Activated CD8-positive, alpha-beta memory T cell treated with anti-CD3 and anti-CD28 coated beads for 24 hours (primary cell): ENCODE measurements at regions not wholly inside any gene's neighbourhood (a gene's known extent, or its start where the extent isn't known, plus 50 kb on each side); places are given as distances from the start of the nearest gene placed in this dataset.
"Not testable (repeated sequence)": the region's sequence is repeated elsewhere in the genome, so short reads cannot be mapped to it uniquely, and the experiment has no call there.

ENCODE experiments used
- DNase-seq: peaks from one replicate; pipeline ENCODE4 v3.0.0-alpha.2; 2020

DNA sequence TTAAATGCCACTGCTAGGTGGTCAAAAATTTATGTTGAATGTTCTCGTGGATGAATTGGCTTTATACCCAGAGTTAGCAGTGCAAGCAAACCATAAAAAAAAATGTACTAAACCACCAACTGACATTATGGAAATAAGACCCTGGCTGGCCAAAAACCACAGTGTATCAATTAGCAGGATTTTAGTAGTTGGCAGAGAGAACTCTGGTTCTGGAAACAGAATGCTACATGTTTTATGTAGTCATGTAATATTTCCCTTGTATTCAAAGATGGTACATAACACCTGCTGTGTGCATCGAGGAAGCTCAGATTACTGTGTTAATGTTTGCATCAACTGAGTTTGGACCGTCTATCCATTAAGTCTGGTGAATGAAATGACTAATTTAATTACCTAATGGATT lies 618.5 kb downstream of the CCSER2 start:
- DNase-seq: no peak

DNA sequence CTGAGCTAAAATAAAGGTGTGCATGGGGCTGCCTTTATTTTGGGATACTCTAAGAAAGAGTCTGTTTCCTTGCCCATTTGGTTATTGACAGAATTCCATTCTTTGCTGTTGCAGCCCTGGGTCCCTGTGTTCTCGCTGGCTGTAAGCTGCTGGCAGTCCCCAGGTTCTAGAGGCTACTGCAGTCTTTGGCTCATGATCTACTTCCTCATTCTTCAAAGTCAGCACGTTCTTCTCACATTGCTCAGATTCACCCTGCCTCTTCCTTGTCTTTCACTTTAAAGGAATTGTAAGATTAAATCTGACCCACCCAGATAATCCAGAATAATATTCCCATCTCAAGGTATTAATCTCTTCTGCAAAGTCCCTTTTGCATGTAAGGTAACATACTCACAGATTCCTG lies 620.3 kb downstream of the CCSER2 start:
- no peak for DNase-seq

DNA sequence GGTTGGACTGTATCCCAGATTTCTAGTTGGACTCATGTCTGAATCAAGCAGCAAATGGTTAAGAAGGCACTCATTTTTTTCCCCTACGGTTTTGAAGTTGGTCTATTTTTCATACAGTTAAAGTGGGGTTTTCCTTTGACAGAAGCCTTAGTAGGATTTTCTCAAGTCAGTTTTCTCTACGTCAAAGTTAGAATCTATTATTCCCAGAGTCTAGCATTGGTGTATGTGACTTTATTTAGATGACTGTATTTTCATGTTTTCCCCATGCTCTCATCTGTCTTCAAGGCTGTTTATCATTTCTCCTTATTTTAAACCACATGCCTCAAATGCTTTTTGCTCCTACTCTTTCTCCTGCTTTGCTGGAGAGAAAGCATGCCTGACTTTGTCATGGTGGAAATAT lies 623.2 kb downstream of the CCSER2 start:
- DNase-seq: no peak

DNA sequence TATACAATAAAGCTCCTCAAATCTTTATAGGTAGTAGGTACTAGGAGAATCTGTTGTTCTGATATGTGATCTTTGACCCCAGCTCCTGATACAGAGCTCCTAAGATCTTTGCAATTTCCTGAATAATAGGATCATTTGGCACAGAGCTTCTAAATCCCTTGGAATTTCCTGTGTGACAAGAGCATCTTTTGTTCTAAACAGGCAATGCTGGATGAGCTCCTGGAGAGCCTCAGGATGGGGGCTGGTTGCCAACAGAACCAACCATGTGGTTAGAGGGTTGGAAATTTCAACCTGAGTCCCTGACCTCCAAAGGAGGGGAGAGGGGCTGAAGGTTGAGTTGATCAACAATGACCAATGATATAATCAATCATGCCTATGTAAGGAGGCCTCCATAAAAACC lies 629.0 kb downstream of the CCSER2 start:
- DNase-seq: no peak

DNA sequence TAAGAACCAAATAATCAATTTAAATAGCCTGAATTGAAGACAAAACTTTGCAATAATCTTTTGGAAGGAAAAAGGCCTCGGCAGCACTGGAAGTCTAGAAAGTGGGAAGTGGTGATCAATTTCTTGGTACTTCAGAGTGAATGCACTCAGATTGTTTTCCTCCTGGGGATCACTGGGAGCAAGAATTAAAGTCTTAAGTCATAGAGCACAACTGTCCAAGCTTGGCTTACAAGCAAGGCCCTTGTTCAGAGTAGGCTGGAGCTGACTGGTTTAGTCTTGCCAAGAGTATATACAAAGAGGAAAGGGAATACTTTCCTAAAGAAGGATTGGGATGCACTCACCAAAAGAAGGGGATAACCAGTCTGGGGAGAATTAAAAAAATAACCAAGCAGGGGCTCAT lies 637.1 kb downstream of the CCSER2 start:
- no peak for DNase-seq

DNA sequence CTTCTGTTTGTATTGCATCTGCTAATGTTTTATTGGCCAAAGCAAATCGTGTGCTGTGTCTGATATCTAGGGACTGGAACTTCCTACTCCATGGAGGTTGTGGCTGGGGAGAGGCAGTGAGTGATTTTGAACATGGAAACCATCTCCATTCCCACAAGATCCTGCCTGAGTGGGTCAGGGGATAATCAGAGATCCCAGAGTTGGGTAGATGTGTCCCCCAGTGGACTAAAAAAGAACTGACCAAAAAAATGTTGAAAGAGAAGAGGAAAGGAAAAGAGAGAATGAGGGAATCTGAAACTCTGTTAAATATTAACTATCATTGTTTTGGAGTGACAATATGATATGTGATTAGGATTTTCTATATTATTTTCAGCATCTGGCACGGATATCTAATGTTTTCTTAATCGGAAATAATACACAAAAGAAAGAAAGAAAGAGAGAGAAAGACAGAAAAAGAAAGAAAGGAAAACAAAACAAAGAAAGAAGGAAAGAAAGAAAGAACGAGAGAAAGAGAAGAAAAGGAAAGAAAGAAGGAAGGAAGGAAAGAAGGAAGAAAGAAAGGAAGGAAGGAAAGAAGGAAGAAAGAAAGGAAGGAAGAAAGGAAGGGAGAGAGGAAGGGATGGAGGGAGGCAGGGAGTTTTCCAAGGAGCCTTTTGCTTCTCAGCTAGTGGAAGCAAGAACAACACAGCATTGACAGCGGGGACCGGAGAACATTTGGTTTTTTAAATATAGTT lies 638.5 kb downstream of the CCSER2 start:
- no peak for DNase-seq

DNA sequence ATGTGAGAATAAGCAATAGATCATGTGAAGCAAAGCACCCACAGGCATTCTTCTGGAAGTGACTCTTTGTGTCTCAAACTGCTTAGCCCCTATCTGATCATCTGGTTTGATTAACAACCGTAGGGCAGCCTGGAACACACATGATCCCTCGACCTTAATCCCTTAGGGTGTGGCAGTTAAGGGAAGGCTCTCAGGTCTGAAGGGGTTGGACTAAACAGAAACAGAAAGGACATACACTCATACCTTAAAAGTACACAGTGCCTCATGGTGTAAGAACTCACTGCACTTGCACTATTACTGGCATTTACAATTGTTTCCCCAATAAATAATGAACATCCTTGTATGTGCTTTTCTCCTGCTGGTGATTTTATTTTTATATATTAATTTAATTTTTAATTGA lies 640.9 kb downstream of the CCSER2 start:
- not testable (repeated sequence) for DNase-seq

DNA sequence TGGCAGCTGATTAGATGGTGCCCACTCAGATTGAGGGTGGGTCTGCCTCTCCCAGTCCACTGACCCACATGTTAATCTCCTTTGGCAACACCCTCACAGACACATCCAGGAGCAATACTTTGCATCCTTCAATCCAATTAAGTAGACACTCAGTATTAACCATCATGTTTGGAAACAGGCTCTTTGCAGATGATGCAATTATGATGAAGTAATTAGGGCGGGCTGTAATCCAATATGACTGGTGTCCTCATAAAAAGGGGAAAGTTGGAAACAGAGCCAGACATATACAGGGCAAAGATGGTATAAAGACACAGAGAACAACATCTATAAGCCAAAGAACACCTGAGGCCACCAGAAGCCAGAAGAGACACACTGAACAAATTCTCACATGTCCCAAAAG lies 658.6 kb downstream of the CCSER2 start:
- no peak for DNase-seq

DNA sequence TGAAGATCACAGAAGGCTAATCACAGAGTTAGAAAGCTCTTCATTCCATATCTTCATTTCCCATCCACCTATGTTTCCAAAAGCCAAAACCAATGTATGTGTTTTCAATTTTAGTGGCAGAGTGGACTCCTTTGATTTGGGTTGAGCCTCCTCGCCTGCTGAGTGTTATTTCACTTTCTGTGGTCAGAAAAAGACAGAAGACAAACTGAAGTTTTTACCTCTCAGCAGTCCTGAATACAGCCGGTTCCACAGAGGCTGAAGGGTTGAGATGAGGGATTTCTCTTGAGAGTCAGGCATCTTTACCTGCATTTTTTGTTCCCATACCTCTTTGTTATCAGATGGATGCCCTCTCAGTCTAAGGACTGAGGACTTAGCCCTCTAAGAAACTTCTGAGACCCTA lies 659.6 kb downstream of the CCSER2 start:
- no peak for DNase-seq

DNA sequence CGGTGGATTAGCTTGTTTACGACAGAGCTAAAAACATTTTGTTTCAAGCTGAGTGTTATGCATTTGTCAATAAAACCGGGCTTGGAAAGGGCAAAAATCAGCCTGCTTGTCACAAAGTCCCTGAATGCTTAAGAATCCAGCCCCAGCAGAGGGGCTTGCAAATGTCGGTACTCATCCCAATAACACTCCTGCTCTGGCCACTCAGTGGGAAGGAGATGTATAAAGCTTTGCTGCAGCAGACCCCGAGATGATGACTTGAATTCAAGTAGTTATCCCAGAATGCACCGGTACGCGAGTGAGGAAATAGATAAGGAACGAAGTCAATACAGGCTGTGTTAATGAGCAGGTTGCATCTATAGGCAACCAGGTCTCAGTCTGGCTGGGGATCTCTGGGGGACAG lies 662.3 kb downstream of the CCSER2 start:
- no peak for DNase-seq

DNA sequence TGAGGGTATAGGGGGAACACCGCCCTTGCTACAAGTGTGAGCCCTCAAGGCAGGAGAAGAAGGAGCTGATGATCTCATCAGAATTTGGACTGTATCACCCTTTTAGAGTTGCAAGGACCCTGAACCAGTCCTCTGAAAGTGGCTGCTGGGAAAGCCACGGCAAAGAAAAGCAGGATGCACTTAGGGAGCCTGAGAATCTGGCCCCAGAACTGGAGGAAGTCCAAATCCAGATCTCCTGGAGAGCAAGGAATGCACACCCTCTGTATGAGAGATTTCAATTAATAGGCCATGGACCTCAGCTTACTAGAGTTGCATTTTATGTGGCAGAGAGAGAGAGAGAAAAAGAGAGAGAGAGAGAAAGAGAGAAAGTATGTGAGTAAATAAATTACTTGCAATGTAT lies 662.9 kb downstream of the CCSER2 start:
- no peak for DNase-seq

DNA sequence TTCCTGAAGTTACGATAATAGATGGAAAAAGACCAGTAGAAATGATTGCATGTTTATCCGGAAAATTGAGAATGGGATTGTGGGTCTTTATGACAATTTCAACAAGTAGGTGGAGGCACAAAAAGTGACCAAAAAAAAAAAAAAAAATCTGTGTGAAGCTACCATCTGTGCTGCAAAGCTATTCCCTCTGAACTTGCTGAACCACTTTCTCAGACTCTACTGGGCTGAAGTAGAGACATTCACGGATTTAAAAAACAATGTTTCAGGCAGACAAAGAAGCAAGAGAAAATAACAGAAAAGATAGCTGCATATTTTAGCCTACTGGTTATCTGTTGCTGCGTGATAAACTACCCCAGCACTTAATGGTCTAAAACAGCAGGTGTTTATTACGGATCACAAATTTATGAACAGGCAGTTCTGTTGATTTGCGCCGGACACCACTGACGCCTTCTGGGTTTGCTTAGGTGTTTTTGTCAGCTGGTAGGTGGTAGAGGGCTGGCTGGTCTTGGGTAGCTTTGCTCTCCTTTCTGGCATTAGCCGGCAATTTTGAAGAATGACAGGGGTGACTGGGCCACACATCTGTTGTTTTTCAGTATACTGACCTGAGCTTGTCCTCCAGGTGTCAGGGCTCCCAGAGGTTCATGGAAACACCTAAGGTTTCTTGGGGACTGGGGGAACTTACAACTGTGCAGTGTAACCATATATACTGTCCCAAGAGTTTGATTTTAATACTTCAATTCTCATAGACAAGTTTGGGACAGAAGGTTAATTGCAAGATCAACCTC lies 665.1 kb downstream of the CCSER2 start:
- no peak for DNase-seq

DNA sequence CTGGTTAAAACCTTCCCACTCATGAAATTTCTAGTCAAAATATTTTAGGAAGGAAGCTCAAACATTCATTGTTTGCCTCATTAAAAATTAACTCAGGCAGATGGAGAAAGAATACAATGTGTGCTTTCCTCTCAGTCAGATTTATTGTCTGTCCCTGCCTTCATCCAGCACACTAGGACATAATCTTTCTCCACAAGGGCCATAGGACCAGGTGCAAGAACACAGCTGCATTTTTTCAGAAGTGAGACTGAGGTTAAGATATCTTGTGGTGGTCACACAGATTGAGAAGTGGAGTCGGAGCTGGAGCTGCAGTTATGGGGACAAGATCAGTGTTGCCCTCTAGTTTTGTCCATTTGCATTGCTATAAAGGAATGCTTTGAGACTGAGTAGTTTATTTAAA lies 666.3 kb downstream of the CCSER2 start:
- no peak for DNase-seq

DNA sequence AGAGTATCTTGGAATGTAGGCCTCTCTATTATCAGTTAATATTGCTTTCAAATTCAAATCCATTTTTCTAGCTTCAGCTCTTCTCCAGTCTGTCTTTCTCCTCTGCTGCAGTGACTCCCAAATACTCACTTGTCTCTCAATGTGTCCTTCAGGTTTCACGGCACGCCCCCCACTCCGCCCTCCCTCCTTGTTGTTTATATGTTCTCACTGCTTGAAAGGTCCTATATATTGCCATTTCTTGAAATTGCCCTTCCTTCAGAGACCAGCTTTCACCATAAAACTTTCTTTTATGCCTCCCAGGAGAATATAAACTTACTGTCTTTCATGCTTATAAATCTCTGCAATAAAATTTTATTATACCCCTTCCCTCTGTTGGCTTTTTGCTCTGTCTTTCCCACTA lies 668.2 kb downstream of the CCSER2 start:
- DNase-seq: no peak

DNA sequence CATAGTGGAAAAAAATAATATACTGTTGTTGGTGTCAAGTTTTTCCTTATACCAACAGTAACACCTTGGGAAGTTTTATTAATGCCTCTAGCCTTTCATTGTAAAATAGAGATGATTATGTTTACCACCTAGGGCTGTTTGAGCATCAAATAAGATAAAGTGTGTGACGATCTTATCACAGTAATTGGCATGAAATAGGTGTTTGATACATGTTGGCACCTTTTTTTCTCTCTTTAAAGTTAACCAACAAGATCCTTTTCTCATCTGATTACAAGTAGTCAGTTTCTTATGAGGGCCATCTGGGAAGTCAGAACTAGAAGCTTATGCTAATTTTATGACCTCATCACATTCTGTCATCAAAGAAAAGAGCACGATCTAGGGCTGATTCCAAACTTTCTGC lies 669.5 kb downstream of the CCSER2 start:
- DNase-seq: no peak

DNA sequence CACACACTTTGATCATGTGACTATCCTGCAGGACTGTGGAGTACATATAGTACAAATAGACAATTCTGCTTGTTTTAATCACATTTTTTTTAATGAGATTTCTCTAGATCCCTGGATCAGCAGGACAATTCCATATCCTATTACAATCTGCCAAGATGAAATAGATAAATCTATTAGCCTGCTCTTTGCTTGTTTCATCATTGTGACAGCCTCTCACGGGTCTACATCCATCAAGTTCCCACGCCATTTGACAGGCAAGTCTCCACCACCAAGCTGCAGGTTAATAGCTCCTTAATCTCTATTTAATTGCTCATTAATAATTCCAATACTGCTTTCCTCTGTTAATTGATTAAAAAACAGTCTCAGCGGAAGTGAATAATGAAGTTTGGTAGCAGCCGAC lies 671.5 kb downstream of the CCSER2 start:
- DNase-seq: no peak

DNA sequence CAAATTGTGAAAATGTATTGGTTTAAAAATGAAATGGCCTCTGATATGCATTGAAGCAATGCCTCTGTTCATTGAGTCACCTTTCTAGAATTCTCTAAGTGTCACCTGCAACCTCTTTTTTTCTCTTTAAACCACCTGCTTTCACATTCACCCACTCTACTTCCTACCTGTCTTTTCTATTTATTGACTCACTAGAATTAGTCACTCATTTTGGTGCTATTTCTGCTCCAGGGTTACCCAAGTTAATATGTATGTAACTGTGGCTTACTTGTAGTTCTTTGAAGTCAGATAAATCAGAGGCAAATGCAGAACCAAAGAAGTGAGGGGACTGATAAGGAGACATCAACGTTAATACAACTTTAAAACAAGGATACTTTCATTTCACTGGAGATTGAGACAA lies 674.7 kb downstream of the CCSER2 start:
- DNase-seq: no peak

DNA sequence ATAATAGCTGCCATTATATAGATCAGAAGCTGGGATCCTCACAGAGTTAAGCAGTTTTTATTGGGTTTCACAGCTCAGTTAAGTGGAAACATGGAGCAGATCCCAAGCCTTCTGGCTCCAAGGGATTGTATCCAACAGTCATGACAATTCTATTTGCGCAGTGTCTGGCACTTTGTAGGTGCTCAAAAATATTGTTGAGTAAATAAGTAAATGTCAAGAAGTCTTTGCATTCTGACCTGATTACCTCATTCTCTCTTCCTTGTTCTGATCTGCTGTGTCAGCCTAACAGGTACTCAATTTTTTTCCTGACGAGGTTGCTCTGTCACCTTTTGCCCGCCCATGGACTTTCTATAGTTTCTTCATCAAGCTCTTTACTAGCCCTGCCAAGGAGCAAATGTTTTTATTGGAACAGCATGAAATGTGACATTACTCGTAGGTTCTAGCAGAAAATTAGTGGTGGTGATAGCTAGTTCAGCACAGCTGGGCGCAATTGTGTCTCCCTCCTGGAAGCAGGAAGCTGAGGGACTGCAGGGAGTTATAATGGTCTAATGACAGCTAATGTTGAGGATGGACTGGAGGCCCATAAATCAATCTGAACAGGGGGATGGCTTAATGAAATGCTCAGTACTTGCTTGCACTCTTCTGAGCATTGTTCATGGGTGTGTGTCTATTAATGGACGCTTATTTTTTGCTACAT lies 680.2 kb downstream of the CCSER2 start:
- DNase-seq: no peak

DNA sequence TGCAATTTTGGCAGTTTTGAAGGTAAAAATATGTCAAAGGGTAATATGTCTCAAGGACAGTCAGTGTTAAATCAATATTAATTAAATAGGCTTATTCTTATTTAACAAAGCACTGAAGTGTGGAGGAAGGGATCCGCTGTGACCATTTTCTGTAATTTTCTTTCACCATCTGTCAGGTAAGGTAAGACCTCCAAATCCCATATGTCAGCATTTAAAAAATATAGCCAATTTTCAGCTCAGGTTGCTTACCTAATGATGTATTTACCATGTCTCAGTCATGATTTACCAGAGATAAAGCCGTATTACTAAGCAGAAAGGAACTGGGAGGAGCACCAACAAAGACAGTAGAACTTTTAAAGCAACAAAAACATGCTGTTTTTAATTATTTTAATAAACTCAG lies 683.9 kb downstream of the CCSER2 start:
- no peak for DNase-seq

DNA sequence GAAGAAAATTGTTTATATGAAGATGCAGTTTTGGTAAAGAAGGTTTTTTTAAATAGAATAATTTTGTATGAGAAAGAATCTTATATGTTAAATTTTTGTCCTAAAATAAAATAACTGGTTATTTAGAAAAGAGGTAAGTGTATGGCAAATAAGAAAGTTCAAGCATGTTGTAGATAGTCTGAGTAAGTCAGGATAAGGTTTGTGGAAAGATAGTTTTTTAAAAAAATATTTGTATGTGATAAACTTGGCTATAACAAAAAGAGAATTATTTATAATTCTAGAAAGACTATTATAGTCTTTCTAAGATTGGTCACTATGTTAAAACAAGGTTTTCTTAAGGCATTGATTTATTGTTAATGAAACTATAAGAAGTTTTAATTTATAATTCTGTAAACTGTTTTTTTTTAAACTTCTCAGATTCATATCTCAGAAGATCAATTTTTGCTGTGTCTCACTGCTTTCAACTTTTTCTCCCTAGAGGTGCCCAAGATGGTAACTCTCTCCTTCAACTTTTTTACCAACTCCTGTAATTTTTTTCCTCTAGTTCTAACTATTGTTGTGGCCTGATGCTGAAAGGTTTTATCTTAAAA lies 698.6 kb downstream of the CCSER2 start:
- no peak for DNase-seq

DNA sequence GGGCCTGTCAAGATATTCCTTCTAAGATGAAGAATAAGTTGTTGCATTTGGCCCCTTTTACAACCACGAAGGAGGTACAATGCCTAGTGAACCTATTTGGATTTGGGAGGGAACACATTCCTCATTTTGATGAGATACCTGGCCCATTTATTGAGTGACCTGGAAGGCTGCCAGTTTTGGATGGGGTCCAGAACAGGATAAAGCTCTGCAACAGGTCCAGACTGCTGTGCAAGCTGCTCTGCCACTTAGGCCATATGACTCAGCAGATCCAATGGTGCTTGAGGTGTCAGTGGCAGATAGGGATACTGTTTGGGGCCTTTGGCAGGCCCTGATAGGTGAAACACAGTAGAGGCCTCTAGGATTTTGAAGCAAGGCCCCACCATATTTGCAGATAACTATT lies 704.6 kb downstream of the CCSER2 start:
- no peak for DNase-seq

DNA sequence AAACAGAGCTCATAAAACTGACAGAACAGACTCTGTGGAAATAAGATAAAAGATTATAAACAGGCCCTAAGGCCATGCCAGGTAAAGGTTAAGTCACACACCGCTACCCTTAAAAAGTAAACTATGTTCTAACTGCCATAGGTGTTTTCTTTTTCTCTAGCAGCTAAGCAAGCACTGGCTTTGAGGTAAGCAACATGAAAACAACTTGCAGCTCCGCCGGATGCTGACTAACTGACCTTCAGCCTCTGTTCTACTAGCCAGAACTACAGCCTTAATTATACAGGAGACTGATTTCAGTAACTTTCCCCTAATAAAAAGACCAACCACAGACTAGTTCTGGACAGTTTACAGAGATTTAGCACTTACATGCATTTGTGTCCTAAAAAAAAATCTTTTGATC lies 708.3 kb downstream of the CCSER2 start:
- DNase-seq: no peak

DNA sequence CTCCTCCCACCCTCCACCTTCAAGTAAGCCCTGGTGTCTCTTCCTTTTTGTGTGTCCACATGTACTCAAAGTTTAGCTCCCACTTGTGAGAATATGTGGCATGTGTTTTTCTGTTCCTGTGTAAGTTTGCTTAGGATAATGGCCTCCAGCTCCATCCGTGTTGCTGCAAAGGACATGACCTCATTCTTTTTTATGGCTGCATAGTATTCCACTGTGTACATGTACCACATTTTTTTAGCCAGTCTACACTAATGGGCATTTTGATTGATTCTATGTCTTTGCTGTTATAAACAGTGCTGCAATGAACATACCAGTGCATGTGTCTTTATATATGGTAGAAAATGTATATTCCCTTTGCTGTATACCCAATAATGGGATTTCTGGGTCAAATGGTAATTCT lies 710.9 kb downstream of the CCSER2 start:
- DNase-seq: no peak

DNA sequence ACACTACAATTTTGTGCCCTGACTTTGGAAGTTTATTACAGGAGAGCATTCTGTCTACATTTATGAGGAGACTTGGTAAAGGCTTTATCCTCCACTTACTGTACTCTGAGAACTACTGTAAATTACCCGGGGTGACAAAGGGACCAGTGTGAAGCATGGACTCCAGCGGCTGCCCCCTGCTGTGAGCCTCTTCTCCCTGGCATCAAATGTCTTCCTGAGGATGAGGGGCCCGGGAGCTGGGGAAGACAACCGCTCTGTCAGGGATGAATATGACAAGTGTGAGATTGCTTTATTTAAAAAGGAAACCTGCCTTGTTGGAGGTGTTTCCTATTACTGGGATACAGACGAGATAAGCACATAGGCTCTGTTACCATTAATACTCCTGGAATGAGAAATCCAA lies 714.8 kb downstream of the CCSER2 start:
- DNase-seq: no peak
